ENCODE measurements at regions not wholly inside any gene's neighbourhood (a gene's known extent, or its start where the extent isn't known, plus 50 kb on each side); places are given as distances from the start of the nearest gene placed in this dataset.
"Not testable (repeated sequence)": the region's sequence is repeated elsewhere in the genome, so short reads cannot be mapped to it uniquely, and the experiment has no call there.

- no peak for DNase-seq
- Histone ChIP-seq H3K4me3 (no peak overlapping the region), H3K27ac (no peak overlapping the region), H3K9me3 (no peaks in the 10 kb centered on the region), H3K36me3 (no peaks in the 10 kb centered on the region), H3K4me1 (no peaks in the 10 kb centered on the region), H3K27me3 (no peaks in the 10 kb centered on the region)
- TF ChIP-seq POLR2A (IDR thresholded peaks at IDR 0.05): no peak
- TF ChIP-seq CTCF (IDR thresholded peaks at IDR 0.05): no peak
Observed at GRCh38 chr7:81234896-81235295, 316.0 kb upstream of the SEMA3C start.

GRCh38 chr7:81233208-81233940 lies 314.5 kb upstream of the SEMA3C start:
- Histone ChIP-seq H3K9me3 (no peaks in the 10 kb centered on the region), H3K4me1 (no peaks in the 10 kb centered on the region), H3K27me3 (no peaks in the 10 kb centered on the region), H3K27ac (no peak overlapping the region), H3K4me3 (no peak overlapping the region), H3K36me3 (no peaks in the 10 kb centered on the region)
- DNase-seq: no peak
- no peak for TF ChIP-seq CTCF (IDR thresholded peaks at IDR 0.05)
- no peak for TF ChIP-seq POLR2A (IDR thresholded peaks at IDR 0.05)

- Histone ChIP-seq H3K36me3 (no peaks in the 10 kb centered on the region), H3K4me3 (no peak overlapping the region), H3K9me3 (no peaks in the 10 kb centered on the region), H3K27ac (no peak overlapping the region), H3K27me3 (no peaks in the 10 kb centered on the region), H3K4me1 (no peaks in the 10 kb centered on the region)
- TF ChIP-seq CTCF (IDR thresholded peaks at IDR 0.05) (no peak), POLR2A (IDR thresholded peaks at IDR 0.05) (no peak)
- peak in 1 of 3 donors; percentile 55 for DNase-seq
Observed at GRCh38 chr7:81232084-81232799, 313.4 kb upstream of the SEMA3C start.

GRCh38 chr7:81231301-81231838 lies 312.5 kb upstream of the SEMA3C start:
- DNase-seq: no peak
- Histone ChIP-seq H3K27me3 (no peaks in the 10 kb centered on the region), H3K4me1 (no peaks in the 10 kb centered on the region), H3K9me3 (no peaks in the 10 kb centered on the region), H3K4me3 (no peak overlapping the region), H3K27ac (no peak overlapping the region), H3K36me3 (no peaks in the 10 kb centered on the region)
- TF ChIP-seq CTCF (IDR thresholded peaks at IDR 0.05) (no peak), POLR2A (IDR thresholded peaks at IDR 0.05) (no peak)

- H3K4me1 ChIP-seq: no peaks in the 10 kb centered on the region
- no peaks in the 10 kb centered on the region for H3K9me3 ChIP-seq
- H3K36me3 ChIP-seq: no peaks in the 10 kb centered on the region
- TF ChIP-seq CTCF (IDR thresholded peaks at IDR 0.05) (no peak), POLR2A (IDR thresholded peaks at IDR 0.05) (no peak)
- H3K27ac ChIP-seq: no peak overlapping the region
- DNase-seq: no peak
- H3K27me3 ChIP-seq: no peaks in the 10 kb centered on the region
- H3K4me3 ChIP-seq: no peak overlapping the region
Observed at GRCh38 chr7:81226234-81226633, 307.4 kb upstream of the SEMA3C start.

GRCh38 chr7:81222692-81223091 lies 303.8 kb upstream of the SEMA3C start:
- not testable (repeated sequence) for H3K4me1 ChIP-seq, DNase-seq, H3K4me3 ChIP-seq, H3K27ac ChIP-seq, H3K9me3 ChIP-seq, H3K36me3 ChIP-seq, H3K27me3 ChIP-seq
